Fibroblast of lung (primary cell): ENCODE measurements at regions not wholly inside any gene's neighbourhood (a gene's known extent, or its start where the extent isn't known, plus 50 kb on each side); places are given as distances from the start of the nearest gene placed in this dataset.

ENCODE experiments used
- DNase-seq, 2 donors: peaks; one replicate each; pipeline versions ENCODE4 v3.0.0 to v3.0.0-alpha.2; 2010; ENCODE audit warnings: low read depth in 2 of 2
- H2AFZ ChIP-seq: 2 replicates; pipeline ENCODE4 v1.5.1; 2012; ENCODE audit warnings: low read length, control low read depth, inconsistent platforms
- H3K27ac ChIP-seq: 2 replicates; pipeline ENCODE4 v1.5.1; 2011; ENCODE audit warnings: low read length, control low read depth; ENCODE audit not compliant: insufficient read depth
- H3K27me3 ChIP-seq: 2 replicates; pipeline ENCODE4 v1.5.1; 2011; ENCODE audit warnings: mild to moderate bottlenecking, low read length; ENCODE audit not compliant: control insufficient read depth, insufficient read depth
- H3K36me3 ChIP-seq: 2 replicates; pipeline ENCODE4 v1.5.1; 2011; ENCODE audit warnings: low read length; ENCODE audit not compliant: control insufficient read depth, insufficient read depth
- H3K4me1 ChIP-seq: 2 replicates; pipeline ENCODE4 v1.5.1; 2011; ENCODE audit warnings: low read length; ENCODE audit not compliant: control insufficient read depth, insufficient read depth; ENCODE audit errors: extremely low read depth
- H3K4me2 ChIP-seq: 2 replicates; pipeline ENCODE4 v1.5.1; 2011; ENCODE audit warnings: low read length, control low read depth; ENCODE audit not compliant: insufficient read depth; ENCODE audit errors: extremely low read depth
- H3K4me3 ChIP-seq, 4 experiments: fragments of 200-600 bp in 1 of 4; sonication (generic) in 1 of 4; replicated peaks in 1 of 4; 2 replicates each; pipeline ENCODE4 v1.5.1; 2011 to 2016; ENCODE audit warnings: low read length in 4 of 4, low read depth in 3 of 4, mild to moderate bottlenecking in 3 of 4, control low read depth in 2 of 4, inconsistent platforms in 1 of 4, mixed read lengths in 1 of 4; ENCODE audit not compliant: insufficient read depth in 1 of 4; ENCODE audit errors: control extremely low read depth in 1 of 4
- H3K79me2 ChIP-seq: 2 replicates; pipeline ENCODE4 v1.5.1; 2012; ENCODE audit warnings: mild to moderate bottlenecking, low read length, inconsistent platforms; ENCODE audit not compliant: control insufficient read depth, insufficient read depth
- H3K9ac ChIP-seq: 2 replicates; pipeline ENCODE4 v1.5.1; 2011; ENCODE audit warnings: mild to moderate bottlenecking, low read length, control low read depth; ENCODE audit not compliant: insufficient read depth
- H3K9me3 ChIP-seq: 2 replicates; pipeline ENCODE4 v1.5.1; 2012; ENCODE audit warnings: low read depth, low read length; ENCODE audit not compliant: control insufficient read depth, insufficient read depth
- H4K20me1 ChIP-seq: 2 replicates; pipeline ENCODE4 v1.5.1; 2011; ENCODE audit warnings: low read length; ENCODE audit not compliant: control insufficient read depth, insufficient read depth; ENCODE audit errors: extremely low read depth
- CTCF ChIP-seq, 2 donors: IDR thresholded peaks in 1 of 2; conservative IDR thresholded peaks in 1 of 2; 1 replicate in 1 of 2; 2 replicates in 1 of 2; pipeline ENCODE4 v1.5.1; 2011 to 2012; ENCODE audit warnings: low read length in 2 of 2, control low read depth in 1 of 2, inconsistent platforms in 1 of 2, low read depth in 1 of 2, mild to moderate bottlenecking in 1 of 2
- EZH2 ChIP-seq: IDR thresholded peaks from 2 replicates; pipeline ENCODE4 v1.5.1; 2012; ENCODE audit warnings: low read length, control low read depth, mild to moderate bottlenecking; ENCODE audit errors: missing control alignments

DNA sequence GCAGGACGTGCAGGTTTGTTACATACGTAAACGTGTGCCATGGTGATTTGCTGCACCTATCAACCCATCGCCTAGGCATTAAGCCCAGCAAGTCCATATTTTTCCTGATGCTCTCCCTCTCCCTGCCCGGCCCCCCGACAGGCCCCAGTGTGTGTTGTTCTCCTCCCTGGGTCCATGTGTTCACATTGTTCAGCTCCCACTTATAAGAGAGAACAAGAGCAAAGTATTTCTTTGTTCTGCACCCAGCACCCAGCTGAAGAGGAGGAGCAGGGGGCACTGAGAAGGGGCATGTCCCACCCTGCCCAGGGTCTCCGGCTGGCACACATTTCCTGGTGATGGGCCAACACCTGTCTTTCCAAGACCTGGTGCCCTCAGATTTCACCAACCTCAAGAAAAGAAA lies 251.1 kb upstream of the ARID1B start:
- Histone ChIP-seq H3K4me2 (no peak overlapping the region), H3K27me3 (no peaks in the 10 kb centered on the region), H2AFZ (no peak overlapping the region), H3K9me3 (no peaks in the 10 kb centered on the region), H3K4me3 (no peak overlapping the region), H3K36me3 (no peaks in the 10 kb centered on the region), H3K27ac (no peak overlapping the region), H4K20me1 (no peaks in the 10 kb centered on the region), H3K4me1 (no peaks in the 10 kb centered on the region), H3K9ac (no peak overlapping the region), H3K79me2 (no peaks in the 10 kb centered on the region)
- DNase-seq = no peak
- no peak for TF ChIP-seq EZH2
- no peak for TF ChIP-seq CTCF (conservative IDR thresholded peaks at IDR 0.05 in 1 of 2, IDR thresholded peaks at IDR 0.05 in 1 of 2; ENCODE audit: low read depth in 1 of 2, low read length in 2 of 2)

GRCh38 chr6:156525541-156525940 lies 251.6 kb upstream of the ARID1B start:
- no peak overlapping the region for H3K27ac ChIP-seq
- DNase-seq = no peak
- H3K36me3 ChIP-seq = no peaks in the 10 kb centered on the region
- no peaks in the 10 kb centered on the region for H3K27me3 ChIP-seq
- no peaks in the 10 kb centered on the region for H3K4me1 ChIP-seq
- no peak overlapping the region for H2AFZ ChIP-seq
- no peaks in the 10 kb centered on the region for H4K20me1 ChIP-seq
- no peaks in the 10 kb centered on the region for H3K9me3 ChIP-seq
- H3K9ac ChIP-seq = no peak overlapping the region
- no peak overlapping the region for H3K4me2 ChIP-seq
- no peaks in the 10 kb centered on the region for H3K79me2 ChIP-seq
- TF ChIP-seq EZH2 (no peak), CTCF (conservative IDR thresholded peaks at IDR 0.05 in 1 of 2, IDR thresholded peaks at IDR 0.05 in 1 of 2; ENCODE audit: low read depth in 1 of 2, low read length in 2 of 2) (no peak)
- H3K4me3 ChIP-seq = no peak overlapping the region

GRCh38 chr6:156519940-156520339 lies 257.2 kb upstream of the ARID1B start:
- H2AFZ ChIP-seq = no peak overlapping the region
- no peaks in the 10 kb centered on the region for H3K27me3 ChIP-seq
- H3K79me2 ChIP-seq = no peaks in the 10 kb centered on the region
- H3K36me3 ChIP-seq = no peaks in the 10 kb centered on the region
- DNase-seq = no peak
- TF ChIP-seq EZH2 (no peak), CTCF (conservative IDR thresholded peaks at IDR 0.05 in 1 of 2, IDR thresholded peaks at IDR 0.05 in 1 of 2; ENCODE audit: low read depth in 1 of 2, low read length in 2 of 2) (no peak)
- no peak overlapping the region for H3K4me3 ChIP-seq
- H3K4me2 ChIP-seq = no peak overlapping the region
- no peak overlapping the region for H3K27ac ChIP-seq
- no peaks in the 10 kb centered on the region for H3K4me1 ChIP-seq
- no peak overlapping the region for H3K9ac ChIP-seq
- H4K20me1 ChIP-seq = no peaks in the 10 kb centered on the region
- no peaks in the 10 kb centered on the region for H3K9me3 ChIP-seq
